Neural cell (in vitro differentiated cells): ENCODE measurements at regions not wholly inside any gene's neighbourhood (a gene's known extent, or its start where the extent isn't known, plus 50 kb on each side); places are given as distances from the start of the nearest gene placed in this dataset.

ENCODE experiments used
- CTCF ChIP-seq: fragments of 450-650 bp; IDR thresholded peaks from 2 replicates; pipeline ENCODE4 v1.5.1; 2014; ENCODE audit warnings: antibody characterized with exemption, mild to moderate bottlenecking, moderate library complexity; ENCODE audit not compliant: poor library complexity, severe bottlenecking
- EZH2 ChIP-seq: fragments of 200-600, 300-800 bp; shearing (Covaris generic), sonication (generic); IDR thresholded peaks from 2 replicates; pipeline ENCODE4 v1.6.1; 2014; ENCODE audit warnings: antibody characterized with exemption, low read length, borderline replicate concordance, mild to moderate bottlenecking; ENCODE audit not compliant: insufficient read depth, poor library complexity, severe bottlenecking
- MXI1 ChIP-seq: fragments of 450-650 bp; conservative IDR thresholded peaks from 2 replicates; pipeline ENCODE4 v1.6.1; 2014; ENCODE audit warnings: antibody characterized with exemption, mild to moderate bottlenecking; ENCODE audit not compliant: poor library complexity, severe bottlenecking
- POLR2AphosphoS5 ChIP-seq: IDR thresholded peaks from 2 replicates; pipeline ENCODE4 v1.6.1; 2012
- RAD21 ChIP-seq: fragments of 450-650 bp; conservative IDR thresholded peaks from 2 replicates; pipeline ENCODE4 v1.6.1; 2014; ENCODE audit warnings: antibody characterized with exemption, mild to moderate bottlenecking, moderate library complexity
- REST ChIP-seq: IDR thresholded peaks from 2 replicates; pipeline ENCODE4 v1.6.1; 2012; ENCODE audit warnings: borderline replicate concordance

GRCh38 chr7:125568799-125569198 lies 639.2 kb upstream of the POT1 start:
- no peak for TF ChIP-seq CTCF
- no peak for TF ChIP-seq REST
- no peak for TF ChIP-seq EZH2
- no peak for TF ChIP-seq RAD21
- TF ChIP-seq POLR2AphosphoS5: no peak
- no peak for TF ChIP-seq MXI1
